NCI-H2227 (cell line): ENCODE measurements at regions not wholly inside any gene's neighbourhood (a gene's known extent, or its start where the extent isn't known, plus 50 kb on each side); places are given as distances from the start of the nearest gene placed in this dataset.
"Not testable (repeated sequence)": the region's sequence is repeated elsewhere in the genome, so short reads cannot be mapped to it uniquely, and the experiment has no call there.

Experiments used
- DNase-seq: peaks from one replicate; lab custom pipeline; 2025; ENCODE audit not compliant: unreplicated experiment; lab: John Stamatoyannopoulos, UW

DNA sequence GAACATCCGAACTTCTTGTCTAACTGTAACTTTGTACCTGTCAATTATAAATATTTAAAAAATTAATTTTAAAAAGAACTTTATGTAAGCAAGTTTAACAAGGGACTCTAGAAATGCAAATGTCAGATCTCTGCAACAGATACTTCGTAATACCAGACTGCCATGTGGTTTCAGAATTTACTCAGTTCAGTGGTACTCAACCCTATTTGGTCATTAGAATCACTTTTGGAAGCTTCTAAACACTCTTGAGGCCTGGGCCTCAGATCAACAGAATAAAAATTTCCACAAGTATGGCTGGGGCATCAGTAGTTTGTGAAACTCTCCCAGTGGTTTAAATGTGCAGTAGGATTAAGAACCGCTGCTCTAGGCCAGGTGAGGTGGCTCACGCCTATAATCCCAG is 139.5 kb upstream of the SMYD2 start:
- DNase-seq = no peak

- DNase-seq = no peak
These were observed 137.7 kb upstream of the SMYD2 start for GRCh38 chr1:214143006-214143992.

DNA sequence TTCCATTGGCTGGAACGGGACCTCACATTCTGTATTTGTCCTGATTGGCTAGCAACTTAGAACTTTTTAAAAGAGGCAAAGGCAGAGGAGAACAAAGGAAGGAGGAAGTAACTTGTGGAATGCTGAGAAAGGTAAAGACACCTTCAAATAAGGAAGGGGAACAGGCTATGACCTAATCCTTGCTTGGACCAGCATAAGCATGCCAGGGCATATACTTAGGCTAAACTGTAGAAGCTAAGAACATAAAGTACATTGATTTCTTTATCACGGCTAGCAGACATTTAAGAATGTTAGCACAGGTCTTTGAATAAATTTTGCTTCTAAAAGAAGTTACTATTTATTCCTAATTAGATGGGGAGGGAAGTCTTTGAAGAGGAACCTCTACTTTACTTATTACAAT is 136.4 kb upstream of the SMYD2 start:
- not testable (repeated sequence) for DNase-seq

GRCh38 chr1:214146523-214146922 is 134.4 kb upstream of the SMYD2 start:
- DNase-seq = no peak

DNA sequence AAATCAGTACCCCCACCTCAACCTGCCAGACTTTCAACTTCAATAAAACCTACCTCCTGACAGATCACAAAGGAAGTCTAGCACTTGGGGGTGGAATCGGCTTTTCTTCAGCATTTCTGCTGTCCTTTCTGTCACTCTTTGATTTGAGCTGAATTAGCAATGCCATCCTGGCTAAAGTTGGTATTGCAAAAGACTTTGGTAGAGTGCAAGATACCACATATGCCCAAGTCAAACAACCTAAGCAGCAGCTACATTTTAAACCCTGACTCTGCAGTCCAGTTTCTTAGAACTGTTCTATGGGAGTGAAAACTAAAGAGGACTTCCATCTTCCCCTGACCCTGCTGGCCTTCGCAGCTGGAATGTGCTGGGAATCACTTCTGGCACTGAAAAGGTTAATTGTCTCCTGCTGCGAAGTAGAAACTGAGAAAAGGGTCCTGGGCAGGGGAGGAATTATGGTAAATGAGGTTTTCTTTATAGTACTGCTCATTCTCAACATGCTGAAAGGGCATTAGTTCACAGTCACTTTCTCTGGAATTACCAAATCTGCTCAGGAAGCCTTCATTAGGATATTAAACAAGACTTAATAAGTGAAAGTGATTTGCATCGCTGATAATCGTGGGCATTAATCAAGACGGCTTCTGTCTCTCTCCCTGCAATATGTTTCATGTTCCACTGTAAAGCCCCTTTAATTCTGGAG is 126.2 kb upstream of the SMYD2 start:
- DNase-seq = no peak

DNA sequence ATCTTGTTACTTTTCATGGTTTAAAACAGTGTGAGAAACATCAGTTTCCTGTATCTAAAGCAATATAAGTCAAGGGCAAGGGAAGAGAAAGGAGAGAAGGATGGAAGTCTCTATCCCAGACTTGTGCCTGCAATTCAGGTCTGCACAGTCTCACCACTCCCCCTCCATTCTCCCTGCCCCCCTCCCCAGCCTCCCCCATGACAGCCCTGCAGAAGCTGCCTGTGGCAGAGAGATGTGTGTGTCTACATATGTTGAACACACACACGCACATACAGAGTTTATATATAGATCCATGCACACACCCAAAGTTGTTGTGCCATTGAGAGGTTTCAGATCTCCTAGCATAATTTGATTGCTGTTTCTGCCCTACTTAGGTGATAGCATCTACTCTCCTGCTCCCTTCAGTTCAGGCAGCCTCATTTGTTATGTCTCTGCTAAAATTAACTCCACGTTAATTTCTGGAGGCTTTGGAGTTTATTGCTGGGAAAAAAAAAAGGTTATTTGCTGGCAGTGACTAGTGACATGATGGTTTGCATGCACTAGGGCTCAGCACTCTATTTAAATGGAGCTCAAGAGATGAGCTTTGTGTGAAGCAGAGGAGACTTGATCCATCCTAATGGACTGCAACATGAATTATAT is 124.9 kb upstream of the SMYD2 start:
- DNase-seq = no peak

- no peak for DNase-seq
These were observed 116.8 kb upstream of the SMYD2 start for GRCh38 chr1:214164173-214164572.

DNA sequence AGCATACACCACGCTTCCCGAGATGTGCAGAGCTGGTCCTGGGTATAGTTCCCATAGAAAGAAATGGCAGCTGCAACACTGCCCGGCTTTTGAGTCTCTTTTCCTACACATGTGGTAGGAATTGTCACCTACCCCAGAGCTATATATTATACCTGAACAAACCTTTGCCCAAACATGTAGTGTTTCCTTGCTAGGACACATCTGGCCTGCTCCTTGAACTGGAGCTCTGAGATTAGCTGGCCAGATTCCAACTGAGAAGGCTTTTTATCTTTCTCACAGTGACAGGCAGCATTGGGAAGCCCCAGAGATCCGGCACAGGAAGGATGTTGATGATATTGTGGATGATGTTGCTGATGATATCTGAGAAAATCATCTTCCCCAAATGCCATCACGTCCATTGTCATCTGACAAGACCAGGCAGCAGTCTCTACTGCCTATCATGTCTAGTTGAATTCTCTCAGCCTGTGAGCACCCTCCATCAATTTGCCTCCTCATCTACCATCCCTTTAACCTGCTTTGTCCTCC is 115.0 kb upstream of the SMYD2 start:
- no peak for DNase-seq

DNA sequence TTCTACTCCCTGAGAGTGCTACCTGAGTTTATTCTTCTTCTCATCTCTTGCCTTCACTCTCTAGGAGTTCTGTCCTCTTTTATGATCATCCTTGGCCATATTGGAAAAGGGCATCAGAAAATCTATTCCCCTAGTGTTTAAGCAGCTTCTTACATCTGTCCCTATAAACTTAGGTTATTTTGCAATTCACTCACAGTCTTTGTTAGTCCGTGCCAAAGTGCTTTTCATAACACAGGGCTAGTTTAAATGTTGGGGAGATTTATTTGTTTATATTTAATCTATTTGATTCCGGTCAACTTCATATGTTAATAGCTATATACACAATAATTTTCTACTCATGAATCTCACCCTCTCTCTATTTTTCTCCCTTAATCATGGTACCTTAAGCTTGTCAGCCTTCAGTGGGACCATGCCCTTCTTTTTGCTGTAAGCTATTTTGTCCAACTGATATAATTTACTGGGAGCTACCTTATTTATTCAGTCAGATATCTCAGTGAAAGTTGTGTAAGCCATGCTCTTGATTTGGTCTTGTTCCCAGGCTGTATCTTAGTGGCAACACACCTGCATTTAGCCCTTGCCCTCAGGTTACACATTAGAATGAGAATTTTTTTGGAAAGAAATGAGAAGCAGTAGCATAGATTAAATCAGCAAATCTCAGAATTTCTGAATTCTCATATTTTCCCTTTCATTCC is 106.3 kb upstream of the SMYD2 start:
- DNase-seq = no peak

DNA sequence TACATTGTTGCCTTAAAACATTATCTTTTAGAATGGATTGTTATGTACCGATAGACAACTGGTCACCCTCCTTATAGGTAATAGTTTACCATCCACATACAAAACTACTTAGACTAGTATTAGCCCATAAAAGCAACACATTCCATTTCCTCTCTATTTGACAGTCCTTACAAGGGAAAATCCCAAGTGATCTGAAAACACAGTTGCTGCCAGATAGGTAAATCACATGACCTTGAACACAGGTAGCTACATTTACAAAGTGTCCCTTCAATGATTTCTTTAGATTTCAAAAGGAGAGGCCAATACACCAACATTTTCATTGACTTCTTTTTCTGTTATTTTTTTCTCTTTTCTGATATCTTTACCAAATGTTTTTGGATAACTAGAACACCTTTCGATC is 102.9 kb upstream of the SMYD2 start:
- no peak for DNase-seq

GRCh38 chr1:214184992-214185391 is 96.0 kb upstream of the SMYD2 start:
- DNase-seq = no peak

GRCh38 chr1:214186103-214186824 is 94.7 kb upstream of the SMYD2 start:
- no peak for DNase-seq

DNA sequence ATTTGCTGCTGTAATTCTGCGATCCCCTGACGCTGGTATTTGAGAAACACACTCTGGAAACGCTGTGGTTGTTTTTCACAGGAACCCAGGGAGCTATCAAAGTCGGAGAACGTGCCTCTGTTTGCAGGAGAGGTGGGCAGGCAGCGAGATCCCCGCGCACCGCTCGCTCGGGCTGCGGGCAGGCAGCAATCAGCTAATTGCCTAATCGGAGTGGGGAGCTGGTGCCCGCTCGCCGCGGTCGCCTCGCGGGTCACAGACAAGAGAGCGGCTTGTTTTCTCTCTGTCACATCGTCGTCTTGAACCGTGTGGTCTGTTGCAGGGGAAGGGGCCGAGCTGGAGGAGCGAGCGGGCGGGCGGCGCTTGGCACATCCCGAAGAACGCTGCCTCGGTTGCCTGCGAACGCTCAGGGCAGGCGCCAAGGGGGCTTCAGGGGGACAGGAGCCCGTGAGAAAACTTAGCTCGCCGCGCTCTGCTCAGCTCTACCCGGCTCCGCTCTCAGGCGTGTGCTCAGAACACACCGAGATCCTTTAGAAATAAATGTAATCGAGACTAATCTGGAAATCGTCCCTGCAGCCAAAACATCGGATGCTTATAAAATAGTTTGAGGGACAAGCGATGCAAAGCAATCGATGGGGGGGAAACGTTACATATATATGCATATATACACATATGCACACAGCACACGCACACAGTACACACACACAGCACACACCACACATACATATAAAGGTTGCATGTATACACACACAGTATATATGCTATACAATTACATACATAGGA is 93.6 kb upstream of the SMYD2 start:
- peak; percentile 58 for DNase-seq

DNA sequence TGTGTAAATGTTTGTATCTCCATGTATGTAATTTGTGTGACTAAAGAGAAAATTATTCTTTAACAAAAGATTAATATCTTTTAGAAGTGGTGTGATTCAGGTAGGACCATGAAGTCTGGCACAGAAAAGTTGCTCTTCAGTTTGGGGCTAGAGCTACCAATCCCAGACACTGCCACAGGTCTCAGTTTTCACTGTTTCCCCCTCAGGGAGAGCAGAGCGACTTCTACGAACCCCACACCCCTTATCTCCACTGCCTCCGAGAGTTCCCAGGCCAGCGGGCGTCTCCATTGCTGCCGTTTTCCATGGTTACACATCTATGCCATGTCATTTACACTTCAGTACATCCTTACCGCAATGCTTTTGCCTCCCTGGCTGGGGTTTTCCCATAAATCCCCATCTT is 93.0 kb upstream of the SMYD2 start:
- no peak for DNase-seq

DNA sequence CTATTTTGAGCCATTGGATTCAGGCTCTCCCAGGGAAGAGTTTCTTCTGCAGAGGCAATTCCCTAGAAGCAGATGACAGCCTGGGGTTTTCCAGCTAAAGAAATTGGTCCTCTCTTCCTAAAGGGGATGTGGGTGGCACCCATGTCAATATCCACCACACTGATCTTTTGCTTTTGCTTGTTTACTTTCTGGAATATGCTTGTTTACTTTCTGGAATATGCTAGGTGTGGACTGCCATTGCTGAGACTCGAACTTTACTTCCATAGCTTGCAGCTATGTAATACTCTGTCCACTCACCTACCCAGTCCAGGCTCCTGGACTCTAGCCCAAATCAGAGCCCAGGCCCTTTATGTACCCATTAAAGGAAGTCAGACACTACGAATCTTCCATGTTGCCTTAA is 92.1 kb upstream of the SMYD2 start:
- no peak for DNase-seq

DNA sequence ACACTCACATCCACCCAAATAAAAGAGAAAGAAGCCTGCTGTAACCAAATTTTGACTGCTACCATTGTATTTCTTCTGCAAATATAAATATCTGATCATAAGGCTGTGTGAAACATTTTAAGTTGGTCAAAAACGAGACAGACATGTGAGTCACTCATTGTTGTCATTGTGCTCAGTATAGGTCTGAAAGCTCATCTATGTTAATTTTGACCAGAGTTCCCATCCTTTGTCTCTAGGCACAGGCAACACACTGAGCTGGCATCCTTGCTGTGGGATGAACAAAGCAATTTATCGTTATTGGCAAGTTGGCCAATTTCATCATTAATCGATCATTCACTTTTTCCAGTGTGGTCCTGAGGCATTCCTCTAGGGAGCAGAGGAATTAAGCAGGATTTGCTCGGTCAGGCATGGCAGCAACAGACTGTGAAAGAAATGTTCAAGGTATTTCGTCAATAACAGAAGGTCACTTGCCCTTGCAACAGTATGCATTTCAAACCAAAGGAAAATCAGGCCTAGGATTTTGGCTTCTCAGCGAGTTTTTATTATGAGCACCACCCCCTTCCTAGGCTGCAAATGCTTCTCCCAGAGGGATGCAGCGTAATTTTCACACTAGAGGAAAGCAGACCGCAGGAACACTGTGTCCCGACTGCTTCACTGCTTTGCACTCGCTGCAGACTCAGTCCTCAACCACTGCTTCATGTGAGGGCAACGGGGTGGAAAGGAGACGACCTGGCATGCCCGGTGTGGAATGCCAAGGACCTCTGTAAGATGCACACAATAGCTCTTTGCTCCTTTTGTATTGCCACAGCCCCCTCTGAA is 87.9 kb upstream of the SMYD2 start:
- DNase-seq = no peak

- DNase-seq = no peak
These were observed 87.3 kb upstream of the SMYD2 start for GRCh38 chr1:214193691-214194090.

- DNase-seq = no peak
These were observed 82.4 kb upstream of the SMYD2 start for GRCh38 chr1:214198571-214198970.

DNA sequence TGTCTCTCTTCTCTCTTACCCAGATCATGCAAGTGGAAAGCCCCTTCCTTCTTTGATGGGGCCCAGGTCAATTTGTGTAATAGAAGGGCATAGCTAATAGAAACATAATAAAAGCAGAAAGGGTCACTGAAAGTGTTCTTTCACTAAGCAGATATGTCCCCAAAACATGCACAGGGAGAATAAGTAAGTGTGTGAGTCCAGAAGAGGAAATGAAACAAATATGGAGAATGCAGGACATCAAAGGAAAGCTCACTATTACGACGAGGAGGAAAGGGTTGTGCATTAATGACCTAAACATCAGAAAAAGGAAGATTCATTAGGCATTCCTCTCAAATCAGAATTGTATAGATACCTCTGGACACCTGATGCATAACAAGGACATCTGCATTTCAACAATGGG is 81.4 kb upstream of the SMYD2 start:
- DNase-seq = no peak
